Breast epithelium (tissue), 3 donors: ENCODE measurements at regions not wholly inside any gene's neighbourhood (a gene's known extent, or its start where the extent isn't known, plus 50 kb on each side); places are given as distances from the start of the nearest gene placed in this dataset.

Experiments
- POLR2A ChIP-seq: fragments of 450-650 bp; IDR thresholded peaks from one replicate; pipeline ENCODE4 v1.6.1; 2016; ENCODE audit warnings: antibody characterized with exemption, mild to moderate bottlenecking, moderate library complexity
- TF ChIP-seq, protein P1 (sequence below), 3 donors: fragments of 450-650 bp; IDR thresholded peaks; one replicate each; pipeline ENCODE4 v1.5.1; 2016 to 2017; ENCODE audit warnings: antibody characterized with exemption in 3 of 3, mild to moderate bottlenecking in 3 of 3, moderate library complexity in 3 of 3

DNA sequence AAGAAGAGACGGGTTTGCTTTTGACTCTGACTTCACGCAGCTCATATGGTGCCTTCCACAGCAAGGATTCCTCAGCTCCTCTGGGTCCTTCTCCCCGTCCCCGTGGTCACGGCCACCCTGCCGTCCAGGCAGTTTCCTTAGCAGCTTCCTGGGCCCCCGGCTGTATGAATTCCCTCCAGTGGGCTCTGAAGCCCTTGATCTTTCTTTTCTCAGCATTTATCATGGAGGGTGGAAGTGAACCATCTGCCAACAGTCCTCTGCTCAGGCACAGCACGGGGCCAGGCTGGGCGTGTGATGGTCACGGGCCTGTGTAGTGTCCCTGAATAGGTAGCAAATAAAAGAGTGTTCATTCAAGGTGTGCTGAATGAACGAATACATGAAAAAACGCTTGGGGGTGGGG, 782.4 kb downstream of the BRD1 start:
- TF ChIP-seq, protein P1, sequence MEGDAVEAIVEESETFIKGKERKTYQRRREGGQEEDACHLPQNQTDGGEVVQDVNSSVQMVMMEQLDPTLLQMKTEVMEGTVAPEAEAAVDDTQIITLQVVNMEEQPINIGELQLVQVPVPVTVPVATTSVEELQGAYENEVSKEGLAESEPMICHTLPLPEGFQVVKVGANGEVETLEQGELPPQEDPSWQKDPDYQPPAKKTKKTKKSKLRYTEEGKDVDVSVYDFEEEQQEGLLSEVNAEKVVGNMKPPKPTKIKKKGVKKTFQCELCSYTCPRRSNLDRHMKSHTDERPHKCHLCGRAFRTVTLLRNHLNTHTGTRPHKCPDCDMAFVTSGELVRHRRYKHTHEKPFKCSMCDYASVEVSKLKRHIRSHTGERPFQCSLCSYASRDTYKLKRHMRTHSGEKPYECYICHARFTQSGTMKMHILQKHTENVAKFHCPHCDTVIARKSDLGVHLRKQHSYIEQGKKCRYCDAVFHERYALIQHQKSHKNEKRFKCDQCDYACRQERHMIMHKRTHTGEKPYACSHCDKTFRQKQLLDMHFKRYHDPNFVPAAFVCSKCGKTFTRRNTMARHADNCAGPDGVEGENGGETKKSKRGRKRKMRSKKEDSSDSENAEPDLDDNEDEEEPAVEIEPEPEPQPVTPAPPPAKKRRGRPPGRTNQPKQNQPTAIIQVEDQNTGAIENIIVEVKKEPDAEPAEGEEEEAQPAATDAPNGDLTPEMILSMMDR (IDR thresholded peaks at IDR 0.05) = no peak
- no peak for TF ChIP-seq POLR2A
